ENCODE measurements at regions not wholly inside any gene's neighbourhood (a gene's known extent, or its start where the extent isn't known, plus 50 kb on each side); places are given as distances from the start of the nearest gene placed in this dataset.

DNA sequence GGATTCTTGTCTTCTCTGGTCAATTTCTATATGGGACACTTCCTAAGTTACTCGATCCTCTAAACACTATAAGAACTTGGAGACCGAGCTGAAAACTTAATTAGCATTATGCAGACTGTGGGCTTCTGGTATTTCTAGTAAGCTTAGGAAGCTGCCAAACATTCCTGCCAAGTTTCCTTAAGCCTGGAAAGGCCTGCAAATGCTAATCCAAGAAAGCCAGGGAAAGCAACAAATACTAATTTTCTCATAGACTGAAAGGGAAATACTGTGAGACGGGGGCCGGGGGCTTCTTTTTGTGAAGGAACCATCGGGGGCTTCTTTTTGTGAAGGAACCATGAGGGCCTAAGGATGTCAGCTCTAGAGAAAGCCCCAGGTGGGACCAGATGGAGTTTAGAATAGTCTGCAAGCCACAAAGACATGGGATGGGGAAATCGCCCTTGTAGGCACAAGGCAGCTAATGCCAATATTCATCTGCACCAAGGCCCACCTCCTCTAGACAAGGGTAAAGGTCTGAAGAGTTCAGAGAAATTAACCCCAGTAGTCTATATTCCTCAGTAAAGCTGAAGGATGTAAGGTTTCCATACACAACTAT, 332.4 kb upstream of the PRDM1 start:
- DNase-seq: peak; percentile 20

DNA sequence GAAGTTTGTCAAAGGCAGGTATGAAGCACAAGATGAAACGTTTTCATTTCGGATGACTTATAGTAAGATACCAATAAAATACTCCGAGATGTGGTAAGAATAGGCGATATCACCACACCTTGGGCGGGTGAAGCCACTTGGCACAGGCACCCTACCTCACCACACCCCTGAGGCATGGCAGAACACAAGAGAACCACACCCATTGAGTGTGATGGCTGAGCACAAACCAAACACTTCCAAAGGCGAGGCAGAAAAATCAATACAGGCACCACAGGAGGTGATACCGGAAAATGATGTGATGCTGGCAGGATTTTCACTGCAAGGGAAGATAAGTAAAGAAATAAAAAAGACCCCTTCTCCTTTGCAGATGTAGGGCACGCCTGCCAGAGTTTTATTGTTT, 332.9 kb upstream of the PRDM1 start:
- DNase-seq: no peak

DNA sequence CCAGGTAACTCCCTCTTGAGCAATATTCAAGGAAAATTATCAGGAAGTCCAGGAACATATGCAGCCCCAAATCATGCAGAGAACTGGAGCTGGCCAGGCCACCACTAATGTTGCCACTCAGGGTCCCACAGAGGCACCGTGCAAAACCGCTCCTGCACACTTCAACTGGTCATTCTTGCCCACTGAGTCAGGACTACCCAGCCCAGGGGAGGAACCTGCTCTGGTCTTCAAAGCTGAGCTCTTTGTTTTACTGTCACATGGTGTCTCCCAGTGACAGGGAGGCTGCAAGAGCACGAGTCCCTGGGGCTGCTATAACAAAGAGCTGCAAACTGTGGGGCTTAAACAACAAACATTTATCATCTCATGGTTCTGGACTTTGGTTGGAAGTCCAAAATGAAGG, 336.0 kb upstream of the PRDM1 start:
- no peak for DNase-seq

DNA sequence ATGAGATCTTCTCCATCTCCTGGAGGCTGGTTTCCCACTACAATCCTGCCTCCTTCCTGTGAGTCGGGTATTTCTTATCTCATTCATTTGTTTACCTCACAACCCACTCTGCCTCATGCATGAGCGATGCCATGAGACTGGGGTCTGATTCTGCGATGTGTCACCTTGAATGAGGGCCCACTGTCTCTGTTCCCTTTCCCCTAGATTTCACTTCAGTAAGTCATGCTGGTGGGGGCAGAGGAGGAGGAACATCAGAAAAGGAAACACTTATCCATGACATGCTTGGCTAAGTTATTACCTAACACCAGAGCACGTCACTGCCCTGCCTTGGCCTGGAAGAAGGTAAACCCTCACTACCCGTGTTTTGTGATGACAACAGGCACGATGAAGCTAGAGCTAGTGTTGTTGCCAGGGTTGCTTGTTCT, 337.4 kb upstream of the PRDM1 start:
- no peak for DNase-seq

DNA sequence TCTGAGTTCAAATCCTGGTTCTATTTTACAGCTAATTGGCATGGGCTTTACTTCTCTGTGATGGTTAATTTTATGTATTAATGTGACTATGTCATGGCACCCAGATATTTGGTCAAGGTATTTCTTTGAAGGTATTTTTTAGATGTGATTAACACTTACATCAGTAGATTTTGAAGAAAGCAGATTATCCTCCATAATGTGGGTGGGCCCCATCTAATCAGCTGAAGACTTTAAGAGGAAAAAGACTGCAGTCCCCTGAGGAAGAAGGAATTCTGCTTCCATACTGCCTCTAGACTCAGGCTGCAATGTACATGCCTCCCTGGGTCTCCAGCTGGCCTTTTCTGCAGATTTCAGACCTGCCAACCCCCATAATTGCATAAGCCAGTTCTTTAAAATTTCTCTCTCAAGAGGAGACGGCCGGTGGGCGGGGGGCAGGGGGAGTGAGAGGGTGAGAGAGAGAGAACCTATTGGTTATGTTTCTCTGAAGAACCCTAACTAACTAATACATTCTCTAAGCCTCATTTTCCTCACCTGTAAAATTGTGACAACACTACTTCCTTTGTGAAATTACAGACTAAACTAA, 338.2 kb upstream of the PRDM1 start:
- DNase-seq: no peak

DNA sequence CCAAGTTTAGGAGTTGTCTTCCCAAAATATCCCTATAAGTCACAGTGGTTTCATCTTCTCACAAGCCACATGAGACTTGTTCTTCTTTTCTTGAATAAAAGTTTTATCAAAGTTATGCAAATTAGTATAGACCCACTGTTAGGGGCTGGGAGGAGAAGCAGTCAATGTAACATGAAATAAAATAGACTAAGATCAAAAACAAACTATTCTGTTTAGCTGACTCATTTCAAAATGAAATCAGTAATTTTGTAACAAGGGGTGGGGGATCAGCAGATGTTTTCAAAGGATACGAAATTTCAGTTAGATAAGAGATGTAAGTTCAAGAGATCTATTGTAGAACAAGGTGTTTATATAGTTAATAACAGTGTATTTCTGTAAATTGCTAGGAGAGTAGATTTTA, 339.6 kb upstream of the PRDM1 start:
- no peak for DNase-seq

DNA sequence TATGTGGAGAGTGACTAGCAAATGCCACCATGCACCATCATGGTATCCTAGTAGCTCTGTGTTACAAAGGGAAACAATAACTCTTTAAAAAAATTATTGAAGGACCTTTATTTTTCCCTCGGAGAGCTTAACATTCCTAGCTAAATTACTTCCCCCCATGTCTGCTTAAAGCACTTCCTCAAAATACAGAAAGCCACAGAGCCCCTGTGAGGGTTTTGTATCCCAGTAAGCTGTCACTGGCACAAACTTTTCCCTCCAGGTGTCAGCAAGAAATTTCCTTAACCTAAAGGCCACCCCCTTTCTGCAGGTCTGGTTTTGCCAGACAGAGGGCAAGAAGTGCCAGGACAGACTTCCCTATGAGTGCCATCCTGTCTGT, 340.0 kb upstream of the PRDM1 start:
- no peak for DNase-seq

DNA sequence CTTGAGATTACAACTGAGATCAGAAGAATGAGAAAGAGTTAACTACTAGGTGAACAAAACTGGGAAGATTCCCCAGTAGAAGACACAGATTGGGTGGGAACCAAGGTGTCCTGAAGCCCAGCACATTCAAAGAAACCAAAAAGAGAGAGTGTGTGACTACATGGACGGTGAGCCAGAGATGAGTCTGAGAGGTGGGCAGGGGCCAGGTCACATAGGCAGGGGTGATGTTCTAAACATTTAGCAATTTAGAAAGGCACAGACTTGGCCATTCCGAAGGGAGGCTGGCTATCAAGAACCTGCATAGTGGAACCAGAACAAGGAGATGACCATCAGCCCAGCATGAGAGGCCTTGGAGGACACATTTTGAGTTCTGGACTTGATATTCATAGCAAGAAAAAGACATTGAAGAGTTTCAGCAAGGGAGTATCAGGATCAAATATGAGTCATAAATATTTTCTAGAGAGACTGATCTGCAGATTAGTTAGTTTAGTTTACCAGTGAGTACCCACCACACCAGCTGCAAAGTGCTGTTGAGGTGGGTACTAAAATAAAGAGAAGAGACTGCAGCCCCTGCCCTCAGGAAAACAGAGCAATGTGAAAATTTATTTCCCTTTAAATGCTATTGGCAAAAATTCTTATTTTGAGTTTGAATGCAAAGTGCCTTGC, 340.5 kb upstream of the PRDM1 start:
- DNase-seq: no peak

DNA sequence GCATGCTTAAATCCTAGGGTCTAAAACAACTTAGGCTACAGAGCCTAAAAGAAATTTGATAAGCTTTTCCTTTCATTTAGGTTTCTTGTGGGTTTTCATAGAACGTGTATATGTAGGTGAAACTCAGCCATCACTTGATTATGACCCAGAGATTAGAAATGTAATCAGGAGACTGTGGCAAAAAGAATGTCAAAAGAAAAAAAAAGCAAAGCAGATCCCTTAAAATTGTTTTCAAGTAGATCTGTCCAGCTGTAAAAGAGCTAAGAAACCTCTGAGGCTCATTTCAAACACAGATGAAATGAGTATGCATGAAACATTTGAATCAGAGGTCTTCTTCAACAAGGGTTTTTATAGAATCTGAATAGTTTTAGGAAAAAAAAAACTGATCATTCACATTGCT, 341.3 kb upstream of the PRDM1 start:
- no peak for DNase-seq

DNA sequence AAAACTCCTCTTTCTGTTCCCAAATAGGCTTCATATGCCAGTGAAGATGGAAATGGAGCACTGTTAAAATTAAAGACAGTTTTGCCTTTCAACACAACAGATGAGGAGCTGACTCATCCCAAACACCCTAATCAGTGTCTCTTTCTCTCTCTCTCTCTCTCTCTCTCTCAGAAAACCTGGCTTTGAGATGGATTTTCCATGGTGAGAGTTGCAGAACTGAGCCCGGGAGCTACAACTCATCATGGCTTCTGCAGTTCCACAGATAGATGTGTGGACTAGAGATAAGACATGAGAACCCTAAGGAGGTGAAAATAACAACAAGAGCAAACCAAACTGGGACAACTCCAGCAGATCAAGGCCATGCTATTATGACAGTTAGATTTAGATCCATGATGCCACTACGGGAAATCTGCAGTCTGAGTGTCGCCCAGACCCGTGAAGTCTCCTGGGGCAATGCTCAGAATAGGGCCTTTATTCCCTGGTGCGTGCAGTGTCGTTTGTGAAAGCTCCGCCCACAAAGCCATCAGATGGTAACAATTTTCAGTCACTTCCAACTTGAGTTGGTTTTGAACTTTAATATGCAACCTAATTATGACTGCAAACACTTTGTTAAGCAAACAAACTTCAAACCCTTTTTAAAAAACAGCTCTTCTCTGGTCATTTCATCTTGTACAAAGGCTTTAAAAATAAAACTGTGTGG, 338.2 kb upstream of the PREP start:
- no peak for DNase-seq

- DNase-seq: no peak
These were observed 336.9 kb upstream of the PREP start for GRCh38 chr6:105739764-105740163.

GRCh38 chr6:105733556-105734162, 330.8 kb upstream of the PREP start:
- no peak for DNase-seq

DNA sequence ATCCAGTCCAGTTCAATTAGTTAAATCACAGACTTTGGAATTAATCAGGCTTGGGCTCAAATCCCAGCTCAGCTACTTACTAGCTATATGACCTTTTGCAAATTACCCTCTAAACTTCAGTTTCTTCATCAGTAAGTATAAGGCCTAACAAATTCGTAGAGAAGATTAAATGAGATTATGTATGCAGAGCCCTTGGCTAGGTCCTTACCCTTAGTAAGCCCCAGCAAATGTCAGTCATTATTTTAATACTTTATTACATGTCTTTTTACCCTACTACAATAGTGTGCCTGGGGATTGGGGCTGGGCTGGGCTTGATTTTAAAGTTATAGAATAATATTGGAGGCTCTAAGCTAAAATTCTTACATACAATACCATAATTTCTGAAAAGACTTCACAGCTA, 326.1 kb upstream of the PREP start:
- no peak for DNase-seq

- DNase-seq: no peak
These were observed 324.2 kb upstream of the PREP start for GRCh38 chr6:105726902-105727655.

DNA sequence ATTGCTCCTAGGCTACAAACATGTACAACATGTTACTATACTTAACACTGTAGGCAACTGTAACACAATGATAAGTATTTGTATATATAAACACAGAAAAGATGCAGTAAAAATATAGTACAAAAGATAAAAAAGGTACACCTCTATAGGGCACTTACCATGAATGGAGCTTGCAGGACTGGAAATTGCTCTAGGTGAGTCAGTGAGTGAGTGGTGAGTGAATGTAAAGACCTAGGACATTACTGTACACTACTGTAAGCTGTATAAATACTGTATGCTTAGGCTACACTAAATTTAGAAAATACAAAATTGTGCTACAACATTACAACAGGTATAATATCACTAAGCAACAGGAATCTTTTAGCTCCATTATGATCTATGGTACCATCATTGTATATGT, 312.0 kb upstream of the PREP start:
- DNase-seq: no peak

GRCh38 chr6:105713474-105714118, 310.7 kb upstream of the PREP start:
- no peak for DNase-seq

DNA sequence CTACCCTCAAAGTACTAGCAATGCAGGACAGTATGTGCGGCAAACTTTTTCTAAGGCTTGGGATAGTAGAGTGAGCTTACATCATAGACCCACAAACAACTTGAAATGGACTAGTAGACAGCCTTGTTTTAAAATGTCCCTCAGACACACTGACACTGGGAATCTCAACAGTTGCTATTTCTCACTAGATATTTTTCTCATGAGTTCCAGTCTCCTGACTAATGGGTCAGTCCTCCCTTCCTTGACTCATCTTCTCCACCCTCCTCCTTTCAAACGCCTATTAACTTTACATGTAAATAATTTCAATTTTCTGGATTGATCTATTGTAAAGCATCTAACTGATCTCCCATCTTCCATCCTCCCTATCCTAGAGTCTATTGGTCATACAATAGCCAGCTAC, 308.3 kb upstream of the PREP start:
- no peak for DNase-seq

DNA sequence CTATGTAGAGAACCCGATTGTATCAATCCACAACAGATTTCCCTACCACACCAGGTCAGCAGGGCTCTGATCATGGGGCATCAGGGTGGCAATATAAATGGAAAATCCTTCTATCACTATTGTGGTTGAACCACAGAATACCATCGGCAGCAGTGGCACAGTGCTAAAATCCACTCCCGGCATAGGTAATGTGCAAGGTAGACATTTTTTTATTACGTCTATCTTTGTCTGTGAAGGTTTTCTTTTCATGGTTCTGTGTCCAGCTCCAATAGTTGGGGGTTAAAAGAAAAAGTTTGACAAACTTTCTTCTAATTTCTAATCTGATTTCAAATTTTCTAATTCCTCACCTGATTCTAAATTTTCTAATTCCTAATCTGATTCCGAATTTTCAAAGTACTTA, 302.7 kb upstream of the PREP start:
- DNase-seq: no peak

DNA sequence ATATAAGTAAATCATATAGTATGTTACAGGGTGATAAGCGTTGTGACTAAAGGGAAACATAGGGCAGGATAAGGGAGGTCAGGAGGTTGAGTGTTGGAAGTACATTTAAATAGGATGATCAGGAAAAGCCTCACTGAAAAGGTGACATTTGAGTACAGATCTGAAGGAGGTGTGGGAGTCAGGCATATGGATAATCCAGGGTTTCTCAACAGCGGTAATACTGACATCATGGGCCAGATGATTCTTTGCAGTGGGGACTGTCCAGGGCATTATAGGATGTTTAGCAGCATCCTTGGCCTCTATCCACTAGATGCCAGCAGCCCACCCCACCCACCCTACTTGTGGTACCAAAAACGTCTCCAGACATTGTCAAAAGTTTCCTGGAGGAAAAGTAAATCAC, 292.6 kb upstream of the PREP start:
- no peak for DNase-seq

DNA sequence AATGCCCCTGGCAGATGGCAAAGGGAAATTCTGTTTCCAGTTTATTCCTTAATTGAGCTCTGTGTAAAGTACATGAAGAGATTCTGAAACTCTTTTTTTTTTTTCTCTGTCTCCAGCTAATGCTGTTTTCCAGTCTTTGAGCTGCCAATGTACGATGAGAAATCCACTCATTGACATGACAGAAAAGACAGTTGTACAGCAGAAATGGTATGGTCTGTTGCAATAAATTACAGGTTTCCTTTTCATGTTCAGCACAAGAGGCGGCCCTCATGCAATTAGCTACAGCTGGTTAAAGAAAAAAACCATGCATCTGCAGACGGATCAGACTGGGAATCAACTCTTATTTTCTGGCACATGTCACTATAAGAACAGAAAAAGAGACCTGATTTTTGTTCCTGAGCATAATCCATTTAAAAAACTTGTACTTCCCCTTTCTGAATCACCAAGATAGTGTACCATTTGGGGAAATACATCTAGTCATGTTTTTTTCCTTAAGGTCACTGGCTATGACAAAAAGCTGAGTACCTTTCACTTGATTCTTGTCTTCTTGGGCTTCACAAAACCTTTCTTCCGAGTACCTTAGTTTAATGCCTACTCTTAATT, 289.8 kb upstream of the PREP start:
- no peak for DNase-seq

- no peak for DNase-seq
These were observed 289.1 kb upstream of the PREP start for GRCh38 chr6:105691971-105692370.

DNA sequence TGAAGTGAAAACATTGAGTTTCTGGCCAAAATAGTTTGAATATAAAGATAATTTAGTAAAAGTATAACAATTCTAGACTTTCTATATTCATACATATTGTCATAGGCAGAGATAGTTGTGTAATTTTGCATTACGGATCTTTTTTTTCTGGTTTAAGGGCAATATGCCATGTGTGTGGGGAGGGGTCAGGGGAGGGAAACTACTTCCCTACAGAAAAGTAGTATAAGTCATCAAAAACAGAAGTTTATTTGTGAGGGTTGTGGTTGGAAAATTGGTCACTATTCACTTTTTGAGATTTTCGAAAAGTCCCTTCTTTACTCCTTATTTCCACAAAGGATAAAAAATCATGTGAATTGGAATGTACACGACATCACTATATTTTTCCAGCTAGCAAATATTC, 288.2 kb upstream of the PREP start:
- DNase-seq: no peak
